T47D (cell line): ENCODE measurements at regions not wholly inside any gene's neighbourhood (a gene's known extent, or its start where the extent isn't known, plus 50 kb on each side); places are given as distances from the start of the nearest gene placed in this dataset.

Experiments used
- DNase-seq, 2 experiments: peaks; one replicate each; pipeline versions ENCODE4 v3.0.0 to v3.0.0-alpha.2; 2011 to 2012; ENCODE audit warnings: low read depth in 1 of 2, low spot score in 1 of 2
- JUND ChIP-seq: IDR thresholded peaks from 2 replicates; pipeline ENCODE4 v1.6.1; 2012; ENCODE audit warnings: low read depth
- in situ Hi-C: cut with HindIII; loops from 2 replicates; pipeline ENCODE4 v1.10.0; 2016; ENCODE audit warnings: low sequenced_read_pairs, low pct_unique_long_range_greater_than_20kb

DNA sequence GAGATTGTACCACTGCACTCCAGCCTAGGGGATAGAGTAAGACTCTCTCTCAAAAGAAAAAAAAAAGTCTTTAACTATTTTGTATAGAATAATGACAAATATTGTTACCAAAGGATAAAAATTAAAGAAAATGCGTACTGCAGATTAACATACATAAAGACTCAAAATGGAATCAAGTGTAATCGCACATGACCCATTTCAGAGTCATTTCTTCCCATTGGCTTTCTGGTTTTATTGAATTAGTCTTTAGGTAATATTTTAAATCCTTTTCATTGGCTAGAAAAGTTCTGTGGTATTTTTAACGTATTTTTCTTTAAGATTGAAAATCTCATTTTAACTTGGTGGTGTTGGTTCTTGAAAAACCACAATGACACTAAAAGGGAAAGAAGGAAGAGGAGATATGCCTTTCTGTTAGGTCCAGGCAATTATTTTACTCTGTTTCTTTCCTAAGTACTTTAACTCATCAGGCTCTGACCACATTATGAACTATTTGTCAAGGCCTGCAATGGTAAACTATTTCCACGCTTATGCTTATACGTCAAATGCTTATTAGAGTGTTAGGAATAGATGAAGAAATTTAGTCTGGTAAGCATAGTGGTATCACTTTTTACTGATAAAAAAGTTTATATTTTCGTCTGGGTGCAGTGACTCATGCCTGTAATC is 52.3 kb downstream of the PLEKHG1 start:
- in situ Hi-C loops = no loop called here
- DNase-seq = no peak

DNA sequence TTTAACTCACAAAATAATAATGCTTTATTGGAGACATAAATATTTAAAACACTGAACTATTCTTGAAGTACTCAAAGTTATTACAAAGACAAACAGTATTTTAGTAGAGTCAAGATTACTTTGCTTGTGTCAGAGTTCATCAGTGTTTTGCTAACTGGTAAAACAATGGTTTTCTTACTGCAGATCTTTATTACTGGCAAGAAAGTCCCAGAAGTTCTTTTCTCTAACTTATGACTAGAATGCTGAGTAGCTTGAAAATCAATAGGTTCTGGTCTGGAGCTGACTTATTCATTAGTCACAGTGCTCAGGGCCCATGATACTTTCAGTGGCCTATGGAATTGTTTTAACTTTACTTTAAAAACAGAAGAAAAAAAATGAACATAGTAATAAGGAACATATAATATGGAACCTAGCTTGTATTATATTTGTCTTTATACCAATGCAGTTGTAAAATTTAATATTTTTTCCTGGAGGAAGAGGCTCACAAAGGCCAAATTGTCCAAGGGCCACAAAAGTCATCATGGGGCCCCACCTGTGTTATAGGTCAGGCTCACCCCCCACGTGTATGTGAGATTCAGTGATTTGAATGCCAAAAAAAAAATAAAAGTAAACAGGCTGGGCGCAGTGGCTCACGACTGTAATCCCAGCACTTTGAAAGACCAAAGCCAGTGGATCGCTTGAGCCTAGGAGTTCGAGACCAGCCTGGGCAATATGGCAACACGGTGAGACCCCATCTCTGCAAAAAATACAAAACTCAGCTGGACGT is 53.3 kb downstream of the PLEKHG1 start:
- in situ Hi-C loops = no loop called here
- DNase-seq = no peak
- TF ChIP-seq JUND = no peak

More for the DNA sequence above, 52.3 kb downstream of the PLEKHG1 start:
- TF ChIP-seq JUND = no peak

DNA sequence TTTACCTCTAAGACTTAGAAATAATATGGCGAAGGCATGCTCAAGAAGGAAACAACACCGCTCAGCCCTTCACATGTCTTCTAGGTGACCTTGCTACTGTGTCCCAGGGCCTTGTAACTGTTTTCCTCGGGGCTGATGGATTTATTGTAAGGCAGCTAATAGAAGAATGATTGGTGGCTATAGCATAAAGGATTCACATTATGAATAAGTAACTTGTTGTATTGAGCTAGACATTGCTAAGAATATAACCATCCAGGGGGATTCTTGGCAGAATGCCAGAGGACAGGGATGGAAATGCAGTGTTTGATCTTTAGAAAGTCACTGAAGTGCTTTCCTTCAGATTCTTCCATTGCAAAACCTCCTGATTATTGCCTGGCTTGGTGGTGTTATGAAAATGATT is 54.9 kb downstream of the PLEKHG1 start:
- in situ Hi-C loops = no loop called here
- no peak for TF ChIP-seq JUND
- no peak for DNase-seq

DNA sequence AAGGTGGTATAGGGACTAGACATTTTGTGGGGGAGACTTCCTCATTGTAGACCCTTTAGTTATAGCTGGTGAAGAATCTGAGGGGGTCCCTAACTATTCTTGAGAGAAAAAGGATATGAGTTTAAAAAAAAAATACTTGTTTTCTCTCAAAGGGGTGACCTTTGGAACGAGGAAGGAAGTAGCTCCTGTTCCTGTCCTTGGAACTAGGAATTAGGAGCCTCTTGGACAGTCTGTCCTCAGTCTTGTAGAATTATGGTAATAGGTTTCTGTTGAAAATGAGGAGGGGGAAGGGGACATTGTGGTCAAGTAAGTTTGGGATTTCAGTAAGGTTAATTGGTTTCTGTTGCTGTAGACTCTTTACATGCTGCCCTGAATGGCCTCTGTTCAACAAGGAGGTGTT is 56.5 kb downstream of the PLEKHG1 start:
- DNase-seq = no peak
- in situ Hi-C loops = no loop called here
- TF ChIP-seq JUND = no peak

DNA sequence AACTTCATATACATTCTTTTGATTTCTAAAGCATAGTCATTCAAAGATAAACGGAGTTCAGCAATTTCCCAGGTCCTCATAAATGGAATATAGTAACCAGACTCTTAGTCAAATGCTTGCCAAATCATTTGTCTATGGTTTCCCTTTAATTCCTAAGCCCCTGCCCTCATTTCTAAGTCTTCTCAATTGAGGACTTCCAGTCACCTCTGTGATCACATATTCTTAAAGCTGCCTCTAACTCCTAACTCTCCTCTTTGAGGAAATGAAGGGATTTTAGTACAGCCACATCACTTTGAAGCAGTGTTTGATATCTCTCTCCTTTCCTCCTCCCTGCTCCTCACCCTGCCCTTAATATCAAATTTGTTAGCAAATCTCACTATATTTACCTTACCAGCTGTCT is 58.7 kb downstream of the PLEKHG1 start:
- TF ChIP-seq JUND = no peak
- in situ Hi-C loops = no loop called here
- no peak for DNase-seq

DNA sequence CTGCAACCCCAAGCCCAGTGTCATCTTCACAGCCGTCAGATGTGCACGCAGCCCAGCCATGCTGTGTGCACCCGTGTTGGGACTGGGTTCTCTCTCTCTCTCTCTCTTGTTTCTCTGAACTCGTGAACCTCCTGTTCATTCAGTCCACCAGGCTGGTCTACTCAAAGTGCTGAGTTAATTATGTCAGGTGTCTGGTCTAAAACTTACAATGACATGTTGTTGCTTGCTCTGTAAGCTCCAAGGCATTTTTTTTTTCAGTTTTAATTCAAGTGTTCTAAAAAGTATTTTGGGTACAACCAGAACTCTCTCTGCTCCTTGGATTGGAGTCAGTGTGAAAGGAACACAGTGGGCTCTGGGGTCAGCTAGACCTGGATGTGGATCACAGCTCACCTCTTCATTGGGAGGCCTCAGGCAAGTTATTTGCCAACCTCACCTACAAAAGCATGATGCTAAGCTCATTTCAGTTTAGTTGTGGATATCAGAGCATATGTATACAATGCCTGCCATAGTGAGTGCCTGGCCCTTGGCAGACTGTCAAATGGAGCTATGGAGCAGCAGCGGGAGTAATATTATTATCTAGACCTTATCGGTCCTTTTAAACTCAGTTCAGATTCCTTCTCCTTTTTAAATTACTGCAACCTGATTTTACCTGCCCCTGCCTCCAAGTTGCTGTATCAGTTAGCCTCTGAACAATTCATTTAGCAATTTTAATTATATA is 59.5 kb downstream of the PLEKHG1 start:
- in situ Hi-C loops = no loop called here

DNA sequence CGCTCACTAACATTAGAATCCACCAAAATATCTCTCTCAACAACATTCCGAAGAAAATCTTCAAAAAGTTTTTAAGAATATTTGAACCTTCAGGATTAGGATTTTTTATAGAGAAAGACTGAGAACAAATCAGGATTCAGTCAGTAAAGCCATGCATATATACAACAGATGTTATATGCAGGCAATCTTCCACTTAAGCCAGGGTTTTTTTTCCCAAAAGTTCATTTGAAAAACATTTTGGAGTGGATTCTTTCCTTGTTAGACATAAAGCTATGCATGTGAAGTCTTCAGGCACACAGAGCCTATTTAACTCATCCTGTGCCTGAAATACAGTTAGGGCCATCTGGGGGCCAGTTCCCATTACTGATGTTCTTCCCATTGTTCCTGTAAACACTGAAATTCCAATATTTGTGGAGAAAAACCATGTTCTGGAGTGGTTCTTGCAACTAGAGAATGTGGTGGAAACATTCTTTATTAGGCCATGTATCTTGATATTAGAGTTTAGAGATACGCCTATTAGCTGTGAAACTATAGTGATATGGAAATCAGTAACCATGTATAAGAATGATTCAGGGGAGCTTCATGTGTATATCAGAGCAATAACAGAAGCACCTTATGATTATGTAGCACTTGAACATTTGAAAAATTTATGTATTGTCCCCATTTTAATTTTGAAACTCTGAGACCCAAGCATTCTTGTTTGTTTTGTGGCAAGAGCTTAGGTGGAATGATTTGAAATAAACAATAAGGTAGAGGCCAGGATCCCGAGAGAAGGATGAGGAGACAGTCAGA is 61.7 kb downstream of the PLEKHG1 start:
- TF ChIP-seq JUND = no peak
- no peak for DNase-seq
- in situ Hi-C loops = no loop called here

More for the DNA sequence above, 59.5 kb downstream of the PLEKHG1 start:
- no peak for TF ChIP-seq JUND
- no peak for DNase-seq

DNA sequence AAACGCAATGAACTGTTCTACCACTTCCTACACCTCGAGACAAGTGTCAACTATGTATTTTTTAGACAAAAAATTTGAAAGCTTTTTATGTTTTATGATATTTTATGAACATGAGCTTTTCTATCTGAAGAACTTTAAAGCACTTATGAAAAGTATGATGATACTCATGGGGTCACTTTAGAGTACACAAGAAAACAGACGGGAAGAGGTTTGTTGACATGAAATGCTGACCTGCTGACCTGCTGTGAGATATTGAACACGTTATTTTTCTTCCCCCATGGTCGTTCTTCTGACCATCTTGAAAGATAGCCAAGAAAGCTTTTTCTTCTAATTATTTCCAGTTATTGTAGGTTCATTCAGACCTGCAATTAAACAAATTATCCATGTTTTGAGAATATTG is 63.1 kb downstream of the PLEKHG1 start:
- TF ChIP-seq JUND = no peak
- no peak for DNase-seq
- in situ Hi-C loops = no loop called here

DNA sequence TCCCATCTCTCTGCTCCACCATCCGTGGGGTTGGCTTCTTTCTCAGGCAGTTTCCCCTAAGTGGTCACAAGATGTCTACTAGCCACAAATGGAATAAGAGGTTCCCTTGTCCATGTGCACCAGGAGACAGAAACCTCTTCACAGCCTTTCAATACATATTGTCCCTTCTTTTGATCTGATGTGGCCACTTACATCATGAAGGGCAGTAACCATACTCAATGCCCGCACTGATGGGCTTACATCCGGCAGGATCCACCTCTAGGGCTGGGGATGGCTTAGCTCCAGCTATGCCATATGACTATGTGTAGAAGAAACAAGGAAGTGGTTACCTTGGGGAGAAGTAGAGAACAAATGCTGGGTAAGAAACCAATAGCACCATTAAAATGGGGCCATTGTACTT is 64.4 kb downstream of the PLEKHG1 start:
- in situ Hi-C loops = no loop called here
- no peak for DNase-seq
- TF ChIP-seq JUND = no peak

DNA sequence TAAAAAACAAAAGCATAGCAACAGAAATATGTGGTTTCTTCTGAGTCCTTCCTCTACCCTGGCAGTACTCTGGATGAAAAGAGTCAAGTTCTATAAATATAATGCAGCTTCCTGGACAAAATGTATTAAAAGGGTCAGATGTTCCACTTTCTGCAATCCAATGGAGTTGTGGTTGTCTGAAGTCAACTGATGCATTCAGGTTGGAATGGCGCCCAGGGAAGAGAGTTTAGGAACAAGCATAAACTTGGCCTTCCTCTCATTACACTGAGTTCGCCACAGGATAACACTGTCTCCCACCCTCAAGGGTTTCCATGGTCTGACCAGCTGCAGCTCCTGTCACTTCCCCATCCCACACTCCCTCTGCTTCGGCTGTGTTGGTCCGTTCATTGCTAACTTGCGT is 66.4 kb downstream of the PLEKHG1 start:
- no peak for DNase-seq
- no peak for TF ChIP-seq JUND
- in situ Hi-C loops = no loop called here

DNA sequence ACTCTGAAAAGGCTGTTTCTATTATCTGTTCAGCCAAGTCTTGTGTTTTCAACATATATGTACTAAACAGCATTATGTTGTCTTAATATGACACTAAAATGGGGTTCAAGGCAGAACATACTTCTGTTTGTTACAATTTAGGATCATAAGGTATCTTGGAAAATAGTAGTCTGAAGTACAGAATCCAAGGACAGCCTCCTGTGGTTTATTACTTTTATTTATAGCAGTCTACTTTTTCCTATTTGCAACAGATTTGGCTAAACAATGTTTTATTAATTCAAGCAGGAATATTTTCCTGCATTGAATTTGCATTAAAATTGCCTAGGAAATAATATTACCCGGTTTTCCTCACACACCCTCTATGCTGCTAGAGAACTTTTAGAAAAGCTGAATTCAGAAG is 67.7 kb downstream of the PLEKHG1 start:
- DNase-seq = no peak
- in situ Hi-C loops = no loop called here
- no peak for TF ChIP-seq JUND

DNA sequence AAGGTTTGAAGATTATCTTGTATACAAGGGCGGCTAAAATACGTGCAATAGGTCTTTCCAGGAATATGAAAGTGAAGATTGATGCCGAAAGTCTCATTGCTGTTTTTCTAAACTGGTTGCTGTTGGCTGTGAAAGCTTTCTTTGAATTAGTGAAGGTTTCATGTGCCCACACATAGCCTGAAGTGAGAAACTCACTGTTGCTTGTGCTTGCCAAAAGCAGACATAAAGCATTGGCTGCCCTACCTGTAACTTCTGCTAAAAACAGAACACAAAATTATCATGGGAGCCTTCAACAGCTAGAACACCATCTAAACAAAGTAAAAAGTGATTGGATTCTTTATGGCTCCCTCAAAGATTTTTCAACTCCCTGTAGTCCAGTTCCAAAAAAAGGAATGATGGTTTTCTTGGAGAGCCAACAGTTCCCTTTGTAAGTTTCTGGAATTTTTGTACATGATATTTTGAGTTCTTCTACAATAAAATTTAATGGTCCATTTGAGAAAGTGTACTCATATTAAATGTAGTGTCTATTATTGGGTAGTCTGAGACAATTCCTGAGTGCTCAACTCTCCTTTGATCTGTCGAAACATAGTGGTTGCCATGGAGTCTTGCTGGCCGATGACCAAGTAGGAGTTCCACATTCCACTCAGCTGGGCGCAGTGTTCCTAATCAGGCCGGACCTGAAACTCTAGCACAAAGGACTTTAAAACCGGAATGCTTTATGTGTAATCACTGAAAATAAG is 68.5 kb downstream of the PLEKHG1 start:
- TF ChIP-seq JUND = no peak
- in situ Hi-C loops = no loop called here
- DNase-seq = peak; percentile 10 to 81
